SK-N-SH treated with all-trans-retinoic acid at 6 μM for 48 hours (cell line): ENCODE measurements at regions not wholly inside any gene's neighbourhood (a gene's known extent, or its start where the extent isn't known, plus 50 kb on each side); places are given as distances from the start of the nearest gene placed in this dataset.
A peak's percentile ranks its signal among the peaks of the same experiment; 100 is the strongest.

Experiments used
- ATAC-seq: fragments of 200-7000 bp; cut with Tn5 transposase; 3 replicates; pipeline ENCODE4 v1.9.1; 2020; ENCODE audit warnings: mild to moderate bottlenecking, moderate library complexity
- ARNTL ChIP-seq: fragments of 450-650 bp; formaldehyde crosslinking; IDR thresholded peaks from 2 replicates; pipeline ENCODE4 v1.5.0; 2020; ENCODE audit warnings: low read depth, mild to moderate bottlenecking, moderate library complexity, borderline replicate concordance
- BACH2 ChIP-seq: fragments of 250-450 bp; sonication (Bioruptor Pico); IDR thresholded peaks from 2 replicates; pipeline ENCODE4 v1.9.0; 2021; ENCODE audit warnings: mild to moderate bottlenecking, borderline replicate concordance
- CREB5 ChIP-seq: fragments of 250-450 bp; sonication (Bioruptor Pico); IDR thresholded peaks from 2 replicates; pipeline ENCODE4 v1.5.1; 2020; ENCODE audit warnings: low read depth, mild to moderate bottlenecking, moderate library complexity
- CSDC2 ChIP-seq: fragments of 250-450 bp; sonication (Bioruptor Pico); IDR thresholded peaks from 2 replicates; pipeline ENCODE4 v1.5.0; 2020; ENCODE audit warnings: mild to moderate bottlenecking, moderate library complexity
- CSRNP3 ChIP-seq: fragments of 250-450 bp; sonication (Bioruptor Pico); IDR thresholded peaks from 2 replicates; pipeline ENCODE4 v1.5.1; 2021; ENCODE audit warnings: mild to moderate bottlenecking, moderate library complexity
- ESRRG ChIP-seq: fragments of 250-450 bp; sonication (Bioruptor Pico); IDR thresholded peaks from 2 replicates; pipeline ENCODE4 v1.6.1; 2021; ENCODE audit warnings: mild to moderate bottlenecking
- GLIS3 ChIP-seq: fragments of 250-450 bp; sonication (Bioruptor Pico); IDR thresholded peaks from 2 replicates; pipeline ENCODE4 v1.5.0; 2020; ENCODE audit warnings: mild to moderate bottlenecking, moderate library complexity
- ISL1 ChIP-seq: fragments of 250-450 bp; sonication (Bioruptor Pico); IDR thresholded peaks from 2 replicates; pipeline ENCODE4 v2.1.2; 2022; ENCODE audit warnings: mild to moderate bottlenecking, moderate library complexity
- OSR1 ChIP-seq: fragments of 250-450 bp; sonication (Bioruptor Pico); IDR thresholded peaks from 2 replicates; pipeline ENCODE4 v1.8.0; 2022; ENCODE audit warnings: moderate library complexity, mild to moderate bottlenecking, inconsistent platforms
- PATZ1 ChIP-seq: fragments of 250-450 bp; sonication (Bioruptor Pico); IDR thresholded peaks from 2 replicates; pipeline ENCODE4 v1.8.0; 2020; ENCODE audit warnings: mild to moderate bottlenecking, moderate library complexity, borderline replicate concordance
- POU6F1 ChIP-seq: fragments of 250-450 bp; sonication (Bioruptor Pico); IDR thresholded peaks from 2 replicates; pipeline ENCODE4 v1.8.0; 2021; ENCODE audit warnings: low read depth, mild to moderate bottlenecking, moderate library complexity, borderline replicate concordance
- PPARA ChIP-seq: fragments of 250-450 bp; sonication (Bioruptor Pico); IDR thresholded peaks from 2 replicates; pipeline ENCODE4 v1.5.0; 2020; ENCODE audit warnings: mild to moderate bottlenecking, borderline replicate concordance
- RARB ChIP-seq: fragments of 250-450 bp; sonication (Bioruptor Pico); IDR thresholded peaks from 2 replicates; pipeline ENCODE4 v1.8.0; 2021; ENCODE audit warnings: mild to moderate bottlenecking, moderate library complexity
- SNAI2 ChIP-seq: fragments of 250-450 bp; sonication (Bioruptor Pico); IDR thresholded peaks from 2 replicates; pipeline ENCODE4 v1.5.0; 2020; ENCODE audit warnings: mild to moderate bottlenecking, moderate library complexity
- TCF4 ChIP-seq: fragments of 250-450 bp; sonication (Bioruptor Pico); IDR thresholded peaks from 2 replicates; pipeline ENCODE4 v1.8.0; 2021; ENCODE audit warnings: mild to moderate bottlenecking, moderate library complexity, borderline replicate concordance
- TOX ChIP-seq: fragments of 250-450 bp; sonication (Bioruptor Pico); IDR thresholded peaks from 2 replicates; pipeline ENCODE4 v1.8.0; 2021; ENCODE audit warnings: mild to moderate bottlenecking, moderate library complexity, borderline replicate concordance
- TSHZ2 ChIP-seq: fragments of 250-450 bp; sonication (Bioruptor Pico); IDR thresholded peaks from 2 replicates; pipeline ENCODE4 v1.5.0; 2020; ENCODE audit warnings: mild to moderate bottlenecking, moderate library complexity
- ZC3H10 ChIP-seq: fragments of 250-450 bp; sonication (Bioruptor Pico); IDR thresholded peaks from 2 replicates; pipeline ENCODE4 v1.5.1; 2021; ENCODE audit warnings: mild to moderate bottlenecking, moderate library complexity
- ZFP3 ChIP-seq: fragments of 250-450 bp; sonication (Bioruptor Pico); IDR thresholded peaks from 2 replicates; pipeline ENCODE4 v1.5.0; 2020; ENCODE audit warnings: mild to moderate bottlenecking, moderate library complexity
- ZFP30 ChIP-seq: fragments of 450-650 bp; formaldehyde crosslinking; IDR thresholded peaks from 2 replicates; pipeline ENCODE4 v1.5.0; 2022; ENCODE audit warnings: mild to moderate bottlenecking, moderate library complexity
- ZNF565 ChIP-seq: fragments of 450-650 bp; formaldehyde crosslinking; conservative IDR thresholded peaks from 2 replicates; pipeline ENCODE4 v1.5.0; 2020; ENCODE audit warnings: low read depth, mild to moderate bottlenecking, moderate library complexity
- ZNF70 ChIP-seq: fragments of 450-650 bp; formaldehyde crosslinking; IDR thresholded peaks from 2 replicates; pipeline ENCODE4 v1.5.0; 2020; ENCODE audit warnings: mild to moderate bottlenecking, moderate library complexity
- ZNF8 ChIP-seq: fragments of 450-650 bp; formaldehyde crosslinking; IDR thresholded peaks from 2 replicates; pipeline ENCODE4 v1.5.0; 2020; ENCODE audit warnings: mild to moderate bottlenecking, moderate library complexity

GRCh38 chr13:74904556-74904955, 577.4 kb downstream of the TBC1D4 start:
- TF ChIP-seq ZC3H10 (CRISPR knock-in tag): no peak
- ATAC-seq: no peak

- peak; percentile 38; the same call in 1 of the 2 replicates for TF ChIP-seq TOX
- no peak for TF ChIP-seq ZFP30 (CRISPR knock-in tag)
- TF ChIP-seq ZC3H10 (CRISPR knock-in tag): no peak
- no peak for TF ChIP-seq ZNF565 (CRISPR knock-in tag)
- TF ChIP-seq ARNTL (CRISPR knock-in tag): no peak
- TF ChIP-seq ZNF70 (CRISPR knock-in tag): no peak
- no peak; the same call in 2 of the 3 replicates for ATAC-seq
These were observed 586.8 kb downstream of the TBC1D4 start for GRCh38 chr13:74895042-74895796.

- peak; percentile 74 for ATAC-seq
These were observed 589.9 kb downstream of the TBC1D4 start for GRCh38 chr13:74892096-74892495.

GRCh38 chr13:74891610-74892009, 590.4 kb downstream of the TBC1D4 start:
- no peak for TF ChIP-seq RARB (CRISPR knock-in tag)
- no peak for TF ChIP-seq ZNF8
- TF ChIP-seq SNAI2 (CRISPR knock-in tag): no peak
- no peak for TF ChIP-seq BACH2 (CRISPR knock-in tag)
- no peak for TF ChIP-seq PATZ1
- TF ChIP-seq TCF4 (CRISPR knock-in tag): no peak
- TF ChIP-seq CSDC2 (CRISPR knock-in tag): no peak
- TF ChIP-seq ZNF70 (CRISPR knock-in tag): no peak
- no peak for TF ChIP-seq ZNF565 (CRISPR knock-in tag)
- no peak for TF ChIP-seq GLIS3 (CRISPR knock-in tag)
- TF ChIP-seq TSHZ2: no peak
- no peak for TF ChIP-seq POU6F1
- no peak for TF ChIP-seq ARNTL (CRISPR knock-in tag)
- no peak for TF ChIP-seq CSRNP3 (CRISPR knock-in tag)
- TF ChIP-seq ZFP3 (CRISPR knock-in tag): no peak
- TF ChIP-seq ESRRG (CRISPR knock-in tag): no peak
- TF ChIP-seq ZC3H10 (CRISPR knock-in tag): no peak
- ATAC-seq: peak; percentile 57

More at GRCh38 chr13:74892096-74892495, 589.9 kb downstream of the TBC1D4 start:
- no peak for TF ChIP-seq ZFP30 (CRISPR knock-in tag)
- no peak for TF ChIP-seq SNAI2 (CRISPR knock-in tag)
- TF ChIP-seq PPARA (CRISPR knock-in tag): no peak
- TF ChIP-seq OSR1 (CRISPR knock-in tag): no peak
- TF ChIP-seq CSDC2 (CRISPR knock-in tag): no peak
- no peak for TF ChIP-seq RARB (CRISPR knock-in tag)
- no peak for TF ChIP-seq CREB5 (CRISPR knock-in tag)
- no peak for TF ChIP-seq TOX
- TF ChIP-seq ISL1 (CRISPR knock-in tag): no peak
- TF ChIP-seq GLIS3 (CRISPR knock-in tag): no peak
